ENCODE measurements at regions not wholly inside any gene's neighbourhood (a gene's known extent, or its start where the extent isn't known, plus 50 kb on each side); places are given as distances from the start of the nearest gene placed in this dataset.
"Not testable (repeated sequence)": the region's sequence is repeated elsewhere in the genome, so short reads cannot be mapped to it uniquely, and the experiment has no call there.

GRCh38 chr6:4725136-4725760 is 51.0 kb upstream of the CDYL start:
- DNase-seq, result not testable (repeated sequence)

DNA sequence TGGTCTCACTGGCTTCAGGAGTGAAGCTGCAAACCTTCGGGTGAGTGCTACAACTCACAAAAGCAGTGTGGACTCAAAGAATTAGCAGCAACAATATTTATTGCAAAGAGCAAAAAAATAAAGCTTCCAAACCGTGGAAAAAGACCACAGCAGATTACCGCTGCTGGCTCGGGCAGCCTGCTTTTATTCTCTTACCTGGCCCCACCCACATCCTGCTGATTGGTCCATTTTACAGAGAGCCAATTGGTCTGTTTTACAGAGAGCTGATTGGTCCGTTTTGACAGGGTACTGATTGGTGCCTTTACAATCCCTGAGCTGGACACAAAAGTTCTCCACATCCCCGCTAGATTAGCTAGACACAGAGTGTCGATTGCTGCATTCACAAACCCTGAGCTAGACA is 51.5 kb upstream of the CDYL start:
- not testable (repeated sequence) for DNase-seq

GRCh38 chr6:4723383-4723782 is 52.8 kb upstream of the CDYL start:
- DNase-seq, result no peak

DNA sequence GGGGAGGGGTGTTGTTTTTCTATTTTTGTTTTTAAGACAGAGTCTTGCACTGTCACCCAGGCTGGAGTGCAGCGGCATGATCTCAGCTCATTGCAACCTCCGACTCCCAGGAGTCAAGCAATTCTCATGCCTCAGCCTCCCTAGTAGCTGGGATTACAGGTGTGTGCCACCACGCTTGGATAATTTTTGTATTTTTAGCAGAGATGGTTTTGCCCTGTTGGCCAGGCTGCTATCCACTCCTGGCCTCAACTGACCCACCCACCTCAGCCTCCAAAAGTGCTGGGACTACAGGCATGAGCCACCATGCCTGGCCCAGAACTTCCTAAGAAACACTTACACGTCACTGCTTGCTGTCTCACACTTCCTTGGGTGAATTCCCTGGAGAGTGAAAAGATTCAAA is 54.8 kb upstream of the CDYL start:
- not testable (repeated sequence) for DNase-seq

DNA sequence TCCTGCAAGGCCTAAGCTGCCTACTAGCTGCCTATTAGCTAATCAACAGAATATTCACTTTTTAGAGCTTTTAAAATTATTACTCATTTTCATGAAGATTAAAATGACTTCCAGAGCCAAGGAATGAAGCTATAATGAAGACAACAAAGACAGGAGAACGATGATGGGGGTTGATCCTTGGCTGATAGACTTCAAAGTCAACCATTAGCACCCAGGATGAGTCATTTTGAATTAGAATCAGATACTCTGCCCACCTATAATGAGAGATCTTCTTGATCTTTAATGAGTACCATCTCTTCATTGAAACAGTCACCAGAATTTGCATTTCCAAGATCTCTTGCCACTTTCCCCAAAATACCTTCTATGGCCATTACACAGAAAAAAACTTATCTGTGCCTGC is 56.7 kb upstream of the CDYL start:
- DNase-seq, result no peak

DNA sequence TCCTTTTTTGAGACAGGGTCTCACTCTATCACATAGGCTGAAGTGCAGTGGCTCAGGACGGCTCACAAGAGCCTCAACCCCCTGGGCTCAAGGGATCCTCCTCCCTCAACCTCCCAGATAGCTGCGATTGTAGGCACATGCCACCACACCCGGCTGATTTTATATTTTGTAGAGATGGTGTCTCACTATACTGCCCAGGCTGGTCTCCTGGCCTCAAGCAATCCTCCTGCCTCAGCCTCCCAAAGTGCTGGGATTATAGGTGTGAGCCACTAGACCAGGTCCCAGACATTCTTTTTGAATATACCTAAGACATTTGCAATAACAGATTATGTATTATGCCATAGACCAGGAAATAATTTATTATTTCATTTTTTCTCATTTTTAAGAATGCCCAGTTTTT is 58.3 kb upstream of the CDYL start:
- no peak for DNase-seq

- DNase-seq, result no peak
These were observed 59.1 kb upstream of the CDYL start for GRCh38 chr6:4717124-4717523.

DNA sequence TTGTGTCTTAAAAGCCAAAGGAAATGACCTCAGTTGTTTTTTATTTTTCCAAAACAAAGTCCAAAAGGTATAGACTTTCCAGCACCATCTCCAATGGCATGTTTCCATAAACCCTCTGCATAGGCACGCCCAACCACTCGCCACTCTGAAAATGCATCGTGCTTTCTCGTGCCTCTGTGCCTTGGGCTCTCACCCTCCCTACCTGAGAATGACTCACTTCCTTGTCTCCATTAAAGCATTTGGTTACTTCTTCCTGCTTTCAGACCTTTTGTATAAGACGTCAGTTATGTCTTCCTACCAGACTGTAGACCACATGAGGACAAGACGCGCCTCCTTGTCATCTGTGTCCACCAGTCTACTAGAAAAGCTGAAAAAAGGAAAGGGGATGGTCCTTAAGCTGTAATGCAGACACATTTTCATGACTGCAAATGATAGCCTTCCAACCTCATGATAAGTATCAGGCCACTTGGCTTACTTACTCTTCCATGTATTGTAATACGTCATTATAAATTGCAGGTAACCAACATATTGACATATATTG is 61.2 kb upstream of the CDYL start:
- no peak for DNase-seq

- DNase-seq, result no peak
These were observed 63.9 kb upstream of the CDYL start for GRCh38 chr6:4712291-4712690.

GRCh38 chr6:4707011-4707410 is 69.2 kb upstream of the CDYL start:
- no peak for DNase-seq

GRCh38 chr6:4705809-4706208 is 70.4 kb upstream of the CDYL start:
- DNase-seq, result no peak

DNA sequence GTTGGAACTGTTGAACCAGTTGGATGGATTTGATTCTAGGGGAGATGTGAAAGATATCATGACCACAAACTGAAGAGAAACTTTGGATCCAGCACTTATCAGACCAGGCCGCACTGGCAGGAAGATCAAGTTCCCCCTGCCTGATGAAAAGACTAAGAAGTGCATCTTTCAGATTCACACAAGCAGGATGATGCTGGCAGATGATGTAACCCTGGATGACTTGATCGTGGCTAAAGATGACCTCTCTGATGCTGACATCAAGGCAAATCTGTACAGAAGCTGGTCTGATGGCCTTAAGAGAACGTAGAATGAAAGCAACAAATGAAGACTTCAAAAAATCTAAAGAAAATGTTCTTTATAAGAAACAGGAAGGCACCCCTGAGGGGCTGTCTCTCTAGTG is 72.8 kb upstream of the CDYL start:
- no peak for DNase-seq

DNA sequence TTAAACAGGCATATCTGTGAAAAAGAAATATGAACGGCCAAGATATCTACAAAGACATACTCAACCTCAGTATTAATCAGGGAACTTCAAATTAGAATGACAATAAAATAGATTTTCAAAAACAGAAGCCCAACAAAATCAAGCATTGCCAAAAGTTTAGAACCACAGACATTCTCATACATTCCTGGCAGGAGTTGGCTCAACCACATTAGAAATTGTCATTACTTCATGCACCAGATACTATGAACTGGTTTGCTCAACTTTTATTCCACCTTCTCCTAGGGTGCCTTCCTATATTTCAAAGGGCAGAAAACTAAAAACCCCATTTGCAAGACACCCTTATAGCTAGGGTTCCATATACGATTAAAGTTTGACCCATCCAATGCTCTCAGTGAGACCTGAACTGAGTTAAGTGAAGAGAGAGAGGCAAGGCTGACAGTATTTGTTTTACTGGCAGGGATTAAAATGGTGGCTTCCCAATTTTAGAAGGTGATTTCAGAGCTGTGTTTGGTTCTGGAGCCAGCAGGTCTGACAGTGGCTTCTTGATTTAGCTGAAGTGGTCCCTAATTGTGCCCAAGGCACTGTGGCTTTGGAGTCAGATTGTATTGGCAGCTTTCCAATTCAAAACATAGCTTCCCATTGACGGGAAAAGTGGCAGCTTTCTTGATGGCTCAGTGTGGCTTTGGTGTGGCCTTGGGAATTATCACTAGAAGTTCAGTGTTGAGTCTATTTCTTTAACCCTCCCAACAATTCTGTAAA is 77.1 kb upstream of the CDYL start:
- DNase-seq, result peak; percentile 24 to 86 (median 71)

GRCh38 chr6:4693173-4693970 is 82.8 kb upstream of the CDYL start:
- DNase-seq, result no peak

- DNase-seq, result no peak
These were observed 83.5 kb upstream of the CDYL start for GRCh38 chr6:4692664-4693063.

DNA sequence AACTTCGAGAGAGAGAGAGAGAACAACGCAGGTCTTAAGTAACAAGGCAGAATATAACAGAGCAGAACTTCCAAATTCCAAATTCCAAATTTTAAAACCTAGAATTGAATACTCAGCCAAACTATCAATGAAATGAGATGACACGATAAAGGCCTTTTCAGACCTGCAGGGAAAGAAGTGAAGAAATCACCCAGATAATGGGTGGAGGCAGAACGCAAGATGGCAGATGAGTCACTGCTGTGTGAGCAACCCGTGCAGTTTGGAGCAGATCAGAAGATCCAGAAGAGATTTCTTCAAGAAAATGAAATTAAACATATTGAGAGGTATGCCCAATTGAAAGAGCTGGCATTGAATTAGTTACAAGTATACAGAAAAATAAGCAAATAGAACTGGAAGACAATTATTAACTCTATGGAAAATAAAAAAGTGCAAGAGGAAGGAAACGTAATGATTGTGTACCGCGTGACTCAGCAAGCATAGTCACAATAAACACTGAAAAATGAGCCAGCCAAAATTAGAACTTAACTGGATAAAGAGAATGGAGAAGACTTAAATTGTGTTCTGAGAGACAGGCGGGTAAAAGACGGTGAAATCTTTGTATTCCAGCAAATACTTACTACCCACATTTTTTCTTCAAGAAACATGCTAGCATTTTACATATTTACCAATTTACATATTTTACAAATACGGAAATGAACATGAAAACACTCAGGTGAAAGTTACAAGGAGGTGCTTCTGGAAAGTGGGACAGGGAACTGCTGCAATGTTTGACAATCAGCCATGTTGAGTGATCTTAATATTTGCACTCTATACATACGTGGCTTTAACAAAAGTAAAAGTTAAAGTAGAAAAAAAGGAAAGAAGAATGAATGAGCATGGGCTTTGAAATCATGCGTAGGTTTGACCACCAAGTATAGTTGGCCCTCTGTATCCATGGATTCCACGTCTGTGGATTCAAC is 87.9 kb upstream of the CDYL start:
- DNase-seq, result no peak

DNA sequence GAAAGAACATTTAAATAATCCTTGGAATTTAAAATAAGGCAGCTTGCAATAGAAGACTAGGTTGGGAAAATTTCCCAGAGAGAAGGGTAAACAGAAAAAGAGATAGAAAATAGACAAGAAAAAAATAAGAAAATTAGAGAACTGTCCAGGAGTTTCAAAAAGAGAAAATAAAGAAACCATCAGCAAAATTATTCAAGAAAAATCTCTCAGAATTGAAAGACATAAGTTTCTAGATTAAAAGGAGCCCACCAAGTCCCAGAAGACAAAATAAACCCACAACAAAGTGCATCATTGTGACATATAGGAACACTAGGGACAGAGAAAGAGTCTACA is 88.6 kb upstream of the CDYL start:
- DNase-seq, result no peak

DNA sequence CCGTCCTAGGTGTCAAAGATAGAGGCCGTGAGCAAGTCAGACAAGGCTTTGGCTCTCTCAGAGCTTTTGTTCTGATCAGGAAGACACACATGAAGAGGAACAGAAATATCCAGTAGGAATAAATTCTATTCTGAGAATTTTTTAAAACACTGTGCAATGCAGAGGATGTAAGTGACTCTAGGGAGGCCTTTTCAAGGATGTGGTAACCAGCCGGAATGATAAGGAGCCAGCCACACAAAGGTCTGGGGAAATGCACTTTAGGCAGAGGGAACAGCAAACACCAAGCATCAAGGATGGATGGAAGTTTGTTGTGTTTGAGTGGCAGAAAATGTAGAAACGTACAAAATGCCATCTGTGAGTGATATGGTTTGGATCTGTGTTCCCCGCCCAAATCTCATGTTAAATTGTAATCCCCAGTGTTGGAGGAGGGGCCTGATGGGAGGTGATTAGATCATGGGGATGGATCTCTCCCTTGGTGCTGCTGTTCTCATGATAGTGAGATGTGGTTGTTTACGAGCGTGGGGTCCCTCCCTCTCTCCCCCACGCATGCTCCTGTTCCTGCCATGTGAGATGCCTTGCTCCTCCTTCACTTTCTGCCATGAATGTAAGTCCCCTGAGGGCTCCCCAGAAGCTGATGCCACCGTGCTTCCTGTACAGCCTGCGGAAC is 93.6 kb upstream of the CDYL start:
- no peak for DNase-seq

DNA sequence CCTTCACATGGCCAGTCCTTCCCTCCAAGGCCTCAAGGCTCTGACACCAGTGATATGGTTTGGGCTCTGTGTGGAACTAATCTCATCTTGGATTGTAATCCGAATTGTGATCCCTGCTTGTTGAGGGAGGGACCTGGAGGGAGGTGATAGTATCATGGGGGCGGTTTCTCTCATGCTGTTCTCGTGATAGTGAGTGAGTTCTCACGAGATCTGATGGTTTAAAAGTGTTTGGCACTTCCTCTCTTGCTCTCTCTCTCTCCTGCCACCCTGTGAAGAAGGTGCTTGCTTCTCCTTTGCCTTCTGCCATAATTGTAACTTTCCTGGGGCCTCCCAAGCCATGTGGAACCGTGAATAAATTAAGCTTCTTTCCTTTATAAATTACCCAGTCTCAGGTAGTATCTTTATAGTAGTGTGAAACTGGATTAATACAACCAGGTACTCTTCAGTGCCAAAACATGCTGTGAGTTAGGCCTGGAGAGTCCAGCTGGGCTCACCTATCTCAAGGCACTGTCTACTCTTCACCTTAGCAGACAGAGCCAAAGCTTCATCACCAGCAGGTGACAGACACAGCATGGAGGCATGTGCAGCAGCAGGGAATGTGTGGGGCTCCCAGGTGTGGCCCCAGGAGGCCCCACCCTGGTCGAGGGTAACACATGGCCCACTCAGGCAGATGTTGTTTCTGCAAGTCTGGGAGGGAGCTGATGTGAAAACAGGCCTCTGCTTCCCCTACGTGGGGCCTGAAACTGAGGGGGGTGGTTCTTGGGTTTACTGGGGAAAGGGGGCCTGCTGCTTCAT is 97.5 kb upstream of the CDYL start:
- no peak for DNase-seq

GRCh38 chr6:4677751-4678065 is 98.5 kb upstream of the CDYL start:
- DNase-seq, result no peak

DNA sequence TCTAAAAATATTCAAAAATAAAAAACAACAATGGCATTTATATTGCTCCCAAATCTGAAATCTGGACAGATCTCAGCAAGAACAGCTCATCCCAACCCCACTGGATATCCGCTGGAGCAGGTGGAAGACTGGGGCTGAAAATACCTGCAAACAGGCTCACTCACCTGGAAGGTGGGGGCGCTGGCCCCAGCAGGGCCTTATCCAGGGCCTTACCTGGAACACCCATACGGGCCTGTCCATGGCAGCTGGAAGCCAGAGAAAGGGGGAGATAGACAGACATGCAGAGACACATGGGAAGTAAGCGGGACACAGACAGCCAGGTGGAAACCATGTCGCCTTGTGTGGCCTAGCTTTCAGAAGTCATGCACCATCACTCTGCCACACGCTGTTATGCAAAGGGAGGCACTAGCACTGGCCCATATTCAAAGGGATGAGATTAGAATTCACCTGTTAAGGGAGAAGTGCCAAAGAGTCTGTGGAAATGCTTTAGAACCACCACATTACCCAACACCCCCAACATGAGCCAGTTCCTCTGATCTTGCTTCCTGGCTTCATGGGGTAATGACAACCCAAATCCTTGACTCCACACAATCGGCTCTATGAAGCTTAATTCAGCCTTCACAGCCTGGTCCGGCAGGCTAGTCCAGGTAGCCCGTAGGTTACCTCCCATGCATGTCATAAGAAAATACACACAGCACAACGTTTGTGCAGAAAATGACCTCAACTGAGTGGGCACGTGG is 99.0 kb upstream of the CDYL start:
- DNase-seq, result no peak
